GM20000 (cell line): ENCODE measurements at regions not wholly inside any gene's neighbourhood (a gene's known extent, or its start where the extent isn't known, plus 50 kb on each side); places are given as distances from the start of the nearest gene placed in this dataset.

Experiments used
- DNase-seq: peaks from one replicate; pipeline ENCODE4 v3.0.0; 2012; ENCODE audit warnings: low spot score
- CTCF ChIP-seq: IDR thresholded peaks from 2 replicates; pipeline ENCODE4 v1.5.1; 2012; ENCODE audit warnings: mild to moderate bottlenecking, control low read depth; ENCODE audit errors: extremely low read depth, missing control alignments

GRCh38 chr12:125678589-125678993 lies 613.4 kb downstream of the AACS start:
- TF ChIP-seq CTCF = no peak
- no peak for DNase-seq

GRCh38 chr12:125683748-125684381 lies 618.6 kb downstream of the AACS start:
- DNase-seq = peak; percentile 51
- TF ChIP-seq CTCF = peak; percentile 87

- TF ChIP-seq CTCF = no peak
- no peak for DNase-seq
Observed at GRCh38 chr12:125684968-125685790, 619.9 kb downstream of the AACS start.

- TF ChIP-seq CTCF = no peak
Observed at GRCh38 chr12:125685915-125686314, 620.7 kb downstream of the AACS start.

GRCh38 chr12:125687403-125687802 lies 622.2 kb downstream of the AACS start:
- no peak for TF ChIP-seq CTCF
- DNase-seq = no peak

More at GRCh38 chr12:125685915-125686314, 620.7 kb downstream of the AACS start:
- DNase-seq = no peak

- TF ChIP-seq CTCF = no peak
- no peak for DNase-seq
Observed at GRCh38 chr12:125687820-125688219, 622.6 kb downstream of the AACS start.

GRCh38 chr12:125688223-125688622 lies 623.0 kb downstream of the AACS start:
- no peak for TF ChIP-seq CTCF
- DNase-seq = no peak
